Effector memory CD8-positive, alpha-beta T cell (primary cell): ENCODE measurements at regions not wholly inside any gene's neighbourhood (a gene's known extent, or its start where the extent isn't known, plus 50 kb on each side); places are given as distances from the start of the nearest gene placed in this dataset.

Source experiments
- ATAC-seq: fragments of 150-1000 bp; cut with Tn5 transposase; replicated peaks from 2 replicates; pipeline ENCODE4 v1.10.0; 2021; ENCODE audit warnings: mild to moderate bottlenecking, moderate library complexity
- DNase-seq, 3 experiments: peaks; one replicate each; pipeline ENCODE4 v3.0.0; 2021
- H3K27ac Mint-ChIP-seq, 2 donors: one replicate each; pipeline ENCODE4 v1.8.0; 2022; ENCODE audit warnings: mild to moderate bottlenecking in 2 of 2, mixed read lengths in 2 of 2, moderate library complexity in 2 of 2
- H3K27me3 Mint-ChIP-seq, 2 donors: one replicate each; pipeline ENCODE4 v1.8.0; 2022; ENCODE audit warnings: mixed read lengths in 2 of 2
- H3K36me3 Mint-ChIP-seq: one replicate; pipeline ENCODE4 v1.8.0; 2022; ENCODE audit warnings: mild to moderate bottlenecking, moderate library complexity, mixed read lengths; ENCODE audit not compliant: insufficient read depth
- H3K4me1 Mint-ChIP-seq, 2 donors: one replicate each; pipeline ENCODE4 v1.8.0; 2022; ENCODE audit warnings: low read depth in 2 of 2, mixed read lengths in 2 of 2
- H3K4me3 Mint-ChIP-seq, 2 donors: one replicate each; pipeline ENCODE4 v1.8.0; 2022; ENCODE audit warnings: mild to moderate bottlenecking in 2 of 2, mixed read lengths in 2 of 2, moderate library complexity in 2 of 2
- H3K9me3 Mint-ChIP-seq, 2 donors: one replicate each; pipeline ENCODE4 v1.8.0; 2022; ENCODE audit warnings: mixed read lengths in 2 of 2

DNA sequence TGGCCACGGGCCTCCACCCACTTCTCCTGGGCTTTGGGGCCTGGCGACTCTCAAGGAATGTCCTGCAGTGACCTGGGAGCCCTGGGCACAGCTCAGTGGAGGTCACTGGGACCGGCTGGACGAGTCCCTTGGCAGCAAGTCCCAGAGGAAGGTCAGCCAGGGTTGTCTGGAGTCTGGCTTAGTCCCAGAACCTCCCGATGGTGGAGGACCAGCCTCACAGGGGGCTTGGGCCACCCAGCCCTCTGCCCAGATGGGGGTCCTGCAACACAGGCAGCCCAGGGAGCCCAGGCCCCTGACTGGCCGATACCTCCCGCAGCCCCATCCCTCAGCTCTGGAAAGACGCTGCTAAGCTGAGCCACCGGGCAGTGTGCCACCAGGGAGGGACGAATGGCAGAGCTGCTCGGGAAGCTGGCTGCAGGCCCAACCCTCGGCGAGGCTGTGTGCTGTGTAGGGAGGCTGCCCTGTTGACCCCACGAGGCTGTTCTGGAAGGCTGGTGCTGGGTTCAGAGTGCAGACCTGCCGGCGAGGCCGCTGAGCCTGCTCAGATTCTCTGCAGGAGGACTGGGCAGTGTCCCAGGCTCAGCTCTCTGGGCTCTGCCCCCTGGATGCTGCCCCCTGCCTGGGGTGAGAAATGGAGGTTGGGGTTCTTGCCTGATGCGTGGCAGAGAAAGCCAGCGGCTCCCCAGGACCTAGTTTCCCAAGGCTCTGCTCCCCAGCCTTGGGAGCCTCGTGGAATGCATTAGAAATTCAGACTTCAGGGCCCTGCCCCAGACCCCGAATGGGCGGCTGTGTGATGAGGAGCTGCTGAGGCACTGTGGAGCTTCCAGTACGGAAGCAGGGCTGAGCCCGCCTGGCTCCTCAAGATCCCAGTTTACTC, 61.7 kb downstream of the ADRA2C start:
- H3K4me1 Mint-ChIP-seq = no peaks in the 10 kb centered on the region
- no peak overlapping the region for H3K27ac Mint-ChIP-seq
- peaks cover 6% of the 10 kb centered on the region for H3K36me3 Mint-ChIP-seq
- peaks cover 44 to 75% of the 10 kb centered on the region in 2 donors for H3K27me3 Mint-ChIP-seq
- H3K4me3 Mint-ChIP-seq = no peak overlapping the region
- no peak for ATAC-seq
- DNase-seq = no peak
- no peaks in the 10 kb centered on the region for H3K9me3 Mint-ChIP-seq

DNA sequence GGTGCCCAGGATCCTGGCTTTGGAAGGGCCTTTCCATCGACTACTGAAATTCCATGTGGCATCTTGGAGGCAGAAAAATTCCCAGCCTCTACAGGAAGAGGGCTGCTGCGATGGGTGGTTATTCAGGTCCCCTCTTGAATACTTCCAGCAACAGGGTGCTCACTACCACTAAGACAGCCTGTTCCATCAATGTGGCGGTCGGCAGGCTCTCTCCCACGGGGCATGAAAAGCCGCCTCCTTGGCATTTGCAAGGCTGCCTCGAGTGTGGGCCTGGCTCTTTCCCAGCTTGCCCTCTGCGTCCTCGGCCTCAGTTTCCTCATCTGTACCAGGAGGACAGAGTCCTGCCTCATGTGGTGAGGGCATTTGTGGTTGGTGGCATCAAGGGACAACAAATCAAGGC, 62.4 kb downstream of the ADRA2C start:
- Mint-ChIP-seq H3K9me3 (no peaks in the 10 kb centered on the region), H3K27me3 (peaks cover 51 to 82% of the 10 kb centered on the region in 2 donors), H3K4me1 (no peaks in the 10 kb centered on the region), H3K27ac (no peak overlapping the region), H3K36me3 (peaks cover 6% of the 10 kb centered on the region), H3K4me3 (no peak overlapping the region)
- no peak for ATAC-seq
- DNase-seq = no peak

DNA sequence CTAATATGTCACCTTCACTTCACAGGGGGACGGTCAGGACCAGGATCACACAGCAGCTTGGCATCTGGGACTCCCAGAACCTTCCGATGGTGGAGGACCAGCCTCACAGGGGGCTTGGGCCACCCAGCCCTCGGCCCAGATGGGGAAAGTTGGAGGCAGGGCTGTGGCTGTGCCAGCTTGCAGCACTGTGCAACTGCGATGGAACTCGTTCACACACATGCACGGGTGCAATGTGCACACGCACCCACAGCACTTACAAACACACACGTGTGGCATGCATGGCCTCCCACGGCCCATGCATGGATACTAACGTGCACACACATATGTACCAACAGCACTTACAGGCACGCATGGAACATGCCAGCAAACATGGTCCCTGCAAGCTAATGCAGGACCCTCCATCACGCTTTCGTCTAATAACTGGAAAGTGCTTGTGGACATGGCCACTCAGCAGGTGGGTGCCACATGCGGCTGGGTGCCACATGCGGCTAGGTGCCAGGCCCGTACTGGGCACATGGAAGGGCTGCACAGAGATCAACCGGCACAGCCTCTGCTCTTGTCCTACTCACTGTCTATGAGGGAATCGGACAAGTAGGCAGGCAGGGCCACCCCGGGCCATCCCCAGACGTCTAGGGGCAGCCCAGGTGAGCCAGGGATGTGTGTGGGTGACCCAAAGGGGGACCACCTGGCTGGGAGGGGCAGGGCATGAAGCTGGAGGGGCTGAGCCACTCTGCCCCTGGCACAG, 63.2 kb downstream of the ADRA2C start:
- ATAC-seq (no peak), DNase-seq (no peak)
- Mint-ChIP-seq H3K9me3 (no peaks in the 10 kb centered on the region), H3K36me3 (peaks cover 6% of the 10 kb centered on the region), H3K27me3 (peaks cover 59 to 84% of the 10 kb centered on the region in 2 donors), H3K4me1 (no peaks in the 10 kb centered on the region), H3K4me3 (no peak overlapping the region), H3K27ac (no peak overlapping the region)

DNA sequence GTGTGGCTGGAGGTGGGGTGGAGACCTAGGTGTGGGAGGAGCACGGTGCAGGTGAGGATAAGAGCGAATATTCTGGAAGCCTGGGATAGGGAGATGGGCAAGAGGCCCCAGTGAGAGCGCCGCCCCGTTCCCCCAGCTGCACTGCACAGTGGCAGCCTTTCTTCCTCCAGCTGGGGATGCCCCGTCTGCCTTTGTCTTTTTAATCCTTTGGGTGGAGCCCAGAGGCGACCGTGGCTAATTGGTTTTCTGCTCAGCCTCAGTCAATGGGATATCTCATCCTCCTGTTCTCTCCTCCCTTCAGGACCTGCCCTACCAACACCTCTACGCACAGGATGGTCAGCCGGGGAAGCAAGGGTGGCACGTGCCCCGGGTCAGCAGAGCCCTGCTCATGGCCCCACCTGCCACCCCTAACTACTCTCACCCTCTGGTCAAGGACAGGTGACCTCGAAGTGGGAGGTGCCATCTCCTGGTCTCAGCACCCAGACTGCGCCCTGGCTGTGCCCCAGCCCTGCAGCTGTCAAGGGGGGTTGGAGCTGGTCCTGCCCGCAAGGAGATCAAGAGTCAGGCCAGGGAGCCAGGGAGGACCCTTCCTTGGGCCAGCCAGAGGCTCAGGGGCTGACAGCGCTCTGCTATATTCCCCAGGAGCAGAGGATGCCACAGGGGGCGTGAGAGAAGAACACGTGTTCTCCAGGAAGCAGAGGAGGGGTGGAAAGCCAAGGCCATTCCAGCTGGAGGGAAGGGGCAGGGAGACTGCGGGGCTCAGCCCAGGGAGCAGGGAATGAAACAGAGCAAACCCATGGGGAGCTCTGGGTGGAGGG, 64.0 kb downstream of the ADRA2C start:
- ATAC-seq = no peak
- peaks cover 3% of the 10 kb centered on the region for H3K36me3 Mint-ChIP-seq
- DNase-seq = no peak

DNA sequence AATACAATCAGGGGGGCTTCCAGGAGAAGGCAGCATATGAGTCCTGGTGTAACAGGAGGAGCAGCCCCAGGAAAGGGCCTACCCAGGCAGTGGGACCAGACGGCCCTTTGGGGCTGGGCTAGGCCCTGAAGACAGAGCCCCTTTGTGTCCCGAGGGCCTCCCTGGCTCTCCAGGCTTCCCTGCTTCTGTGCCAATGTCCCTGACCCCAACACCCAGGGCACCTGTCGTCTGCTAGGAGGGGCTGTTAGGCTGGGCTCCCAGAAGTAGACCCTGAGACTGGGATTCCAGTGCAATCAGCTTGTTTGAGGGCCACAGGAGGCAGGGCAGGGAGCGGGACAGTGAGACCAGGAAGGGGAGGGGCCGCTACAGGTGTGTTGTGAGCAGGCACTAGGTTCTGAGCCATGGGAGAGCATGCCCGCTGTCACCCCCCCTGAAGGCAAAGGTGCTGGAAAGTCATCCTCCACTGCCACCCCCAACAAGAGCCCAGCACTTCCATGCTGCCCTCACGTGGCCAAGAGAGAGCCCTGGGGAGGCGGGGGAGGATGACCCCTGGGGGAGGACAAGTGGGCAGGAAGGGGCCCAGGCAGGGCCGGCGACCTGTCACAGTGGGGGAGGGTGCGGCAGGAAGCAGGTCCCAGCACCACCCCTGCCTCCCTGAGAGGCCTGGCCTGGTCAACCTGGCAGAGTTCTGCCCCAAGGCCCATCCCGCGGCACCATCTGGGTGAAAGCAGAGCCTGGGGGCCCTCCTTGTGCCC, 64.8 kb downstream of the ADRA2C start:
- peaks cover 63 to 87% of the 10 kb centered on the region in 2 donors for H3K27me3 Mint-ChIP-seq
- no peaks in the 10 kb centered on the region for H3K9me3 Mint-ChIP-seq
- H3K36me3 Mint-ChIP-seq = peaks cover 3% of the 10 kb centered on the region
- H3K4me3 Mint-ChIP-seq = no peak overlapping the region
- no peak for DNase-seq
- no peak for ATAC-seq
- H3K4me1 Mint-ChIP-seq = no peaks in the 10 kb centered on the region
- no peak overlapping the region for H3K27ac Mint-ChIP-seq

More for the DNA sequence above, 64.0 kb downstream of the ADRA2C start:
- H3K4me1 Mint-ChIP-seq = no peaks in the 10 kb centered on the region
- H3K27me3 Mint-ChIP-seq = peaks cover 59 to 84% of the 10 kb centered on the region in 2 donors
- no peaks in the 10 kb centered on the region for H3K9me3 Mint-ChIP-seq
- no peak overlapping the region for H3K27ac Mint-ChIP-seq
- no peak overlapping the region for H3K4me3 Mint-ChIP-seq

DNA sequence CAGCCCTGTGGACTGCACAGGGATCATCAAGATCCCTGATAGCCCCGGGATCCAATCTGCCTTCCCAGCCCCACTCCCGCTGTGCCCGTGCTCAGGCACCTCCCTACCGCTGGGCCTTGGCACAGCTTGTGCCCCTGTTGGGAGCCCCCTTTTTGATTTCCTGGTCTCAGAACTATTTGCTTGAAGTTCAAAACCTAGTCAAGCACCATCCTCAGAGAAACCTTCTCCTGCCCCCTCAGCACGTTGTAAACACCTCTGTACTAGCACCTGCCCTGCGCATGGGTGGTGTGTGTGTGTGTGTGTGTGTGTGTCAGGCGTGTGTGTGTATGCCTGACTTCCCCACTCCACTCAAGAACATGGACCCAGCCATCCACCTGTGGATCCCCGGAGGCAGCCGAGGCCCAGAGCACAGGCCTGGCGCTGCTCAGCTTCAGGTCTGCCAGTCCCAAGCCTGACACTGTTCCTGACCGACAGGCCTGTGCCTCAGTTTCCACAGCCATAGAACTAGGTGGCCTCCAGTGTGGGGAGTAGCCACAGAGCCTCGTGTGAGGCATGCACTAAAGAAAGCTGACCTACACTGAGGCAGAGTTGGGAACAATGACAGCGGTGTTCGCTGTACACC, 65.5 kb downstream of the ADRA2C start:
- ATAC-seq (no peak), DNase-seq (no peak)
- H3K4me1 Mint-ChIP-seq = no peaks in the 10 kb centered on the region
- no peak overlapping the region for H3K4me3 Mint-ChIP-seq
- H3K9me3 Mint-ChIP-seq = no peaks in the 10 kb centered on the region
- peaks cover 63 to 94% of the 10 kb centered on the region in 2 donors for H3K27me3 Mint-ChIP-seq
- peaks cover 3% of the 10 kb centered on the region for H3K36me3 Mint-ChIP-seq
- no peak overlapping the region for H3K27ac Mint-ChIP-seq

DNA sequence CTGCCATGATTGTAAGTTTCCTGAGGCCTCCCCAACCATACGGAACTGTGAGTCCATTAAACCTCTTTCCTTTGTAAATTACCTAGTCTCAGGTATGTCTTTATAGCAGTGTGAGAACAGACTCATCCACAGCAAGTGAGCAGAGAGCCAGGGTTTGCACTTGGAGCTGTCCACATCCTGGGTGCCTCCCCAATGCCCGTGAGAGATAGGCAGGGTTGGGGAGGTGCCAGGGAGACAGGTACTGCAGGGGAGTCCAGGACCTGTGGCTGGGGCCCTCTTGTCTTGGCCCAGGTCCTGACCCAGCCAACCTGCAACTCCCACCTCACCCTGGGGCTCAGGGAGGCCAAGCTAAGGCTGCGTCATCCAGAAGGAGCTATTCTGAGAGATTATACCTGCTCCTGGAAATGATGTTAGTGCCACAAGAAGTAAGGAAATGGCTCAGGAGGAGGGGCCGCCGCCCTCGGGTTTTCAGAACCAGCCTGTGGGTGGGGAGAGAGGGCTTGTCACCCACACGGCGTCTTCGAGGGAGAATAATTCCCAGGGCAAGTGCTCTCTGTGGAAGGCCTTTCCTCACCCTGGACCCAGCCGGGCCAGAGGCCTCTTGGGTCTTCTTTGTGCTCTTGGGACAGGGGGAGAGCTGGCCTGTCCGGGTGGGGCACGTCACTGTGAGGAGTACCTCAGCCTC, 66.5 kb downstream of the ADRA2C start:
- DNase-seq (no peak), ATAC-seq (no peak)
- H3K27me3 Mint-ChIP-seq = peaks cover 66 to 95% of the 10 kb centered on the region in 2 donors
- H3K27ac Mint-ChIP-seq = no peak overlapping the region
- no peaks in the 10 kb centered on the region for H3K9me3 Mint-ChIP-seq
- no peak overlapping the region for H3K4me3 Mint-ChIP-seq
- H3K36me3 Mint-ChIP-seq = peaks cover 3% of the 10 kb centered on the region
- H3K4me1 Mint-ChIP-seq = peaks cover 0 to 4% of the 10 kb centered on the region in 2 donors

DNA sequence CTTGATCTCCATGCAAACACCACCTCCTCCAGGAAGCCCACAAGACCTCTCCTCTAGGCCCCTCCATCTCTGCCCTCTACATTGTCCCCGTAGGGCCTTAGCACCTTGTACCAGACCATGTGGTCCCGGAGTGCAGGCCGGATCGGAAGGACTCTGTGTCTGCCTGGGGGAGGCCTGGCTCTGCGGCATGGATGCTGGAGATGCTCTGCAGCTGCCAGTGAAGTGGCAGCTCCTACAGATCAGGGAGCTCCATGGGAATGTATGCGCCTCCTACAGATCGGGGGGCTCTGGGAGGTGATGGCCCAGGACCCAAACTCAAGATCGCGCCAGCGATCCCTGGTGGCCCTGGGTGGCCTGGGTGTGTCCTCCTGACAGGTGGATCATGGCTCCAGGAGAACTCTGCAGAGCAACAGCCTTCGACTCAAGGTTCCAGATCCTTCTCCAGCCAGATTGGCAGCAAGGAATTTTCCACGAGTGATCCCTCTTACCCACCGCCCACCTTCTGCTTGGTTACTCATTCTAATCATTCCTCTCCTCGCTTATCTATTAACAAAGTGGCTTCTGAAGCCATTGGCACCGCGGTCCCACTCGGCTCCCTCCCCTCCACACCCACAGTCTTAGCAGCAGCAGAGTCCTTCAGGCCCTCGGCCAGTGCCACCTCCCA, 67.3 kb downstream of the ADRA2C start:
- H3K36me3 Mint-ChIP-seq = peaks cover 3% of the 10 kb centered on the region
- H3K4me3 Mint-ChIP-seq = no peak overlapping the region
- no peak overlapping the region for H3K27ac Mint-ChIP-seq
- H3K27me3 Mint-ChIP-seq = peaks cover 72 to 98% of the 10 kb centered on the region in 2 donors
- no peak for ATAC-seq
- DNase-seq = no peak
- peaks cover 0 to 4% of the 10 kb centered on the region in 2 donors for H3K4me1 Mint-ChIP-seq
- H3K9me3 Mint-ChIP-seq = no peaks in the 10 kb centered on the region

DNA sequence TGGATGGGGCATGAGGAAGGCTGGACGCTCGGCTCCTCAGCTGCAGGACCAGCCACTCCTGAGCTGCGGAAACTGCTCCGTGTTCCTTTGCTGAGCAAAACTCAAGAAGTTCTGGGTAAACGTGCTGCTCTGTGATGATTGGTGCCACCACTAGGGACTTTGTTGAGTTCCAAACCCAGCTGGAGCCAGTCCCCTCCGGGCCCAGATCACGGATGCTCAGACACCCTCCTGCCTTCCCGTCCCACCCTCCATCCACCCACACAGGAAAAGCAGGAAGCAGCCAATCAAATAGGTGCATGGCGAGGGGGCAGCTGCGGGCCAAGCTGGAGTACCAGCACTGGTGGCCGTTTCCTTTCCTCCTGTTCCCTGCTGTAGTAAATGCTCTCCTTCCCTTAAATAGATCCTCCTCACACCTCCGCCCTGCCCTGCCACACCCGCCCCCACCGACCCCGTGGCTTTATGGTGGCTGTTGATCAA, 68.0 kb downstream of the ADRA2C start:
- H3K27me3 Mint-ChIP-seq = peaks cover 70 to 94% of the 10 kb centered on the region in 2 donors

DNA sequence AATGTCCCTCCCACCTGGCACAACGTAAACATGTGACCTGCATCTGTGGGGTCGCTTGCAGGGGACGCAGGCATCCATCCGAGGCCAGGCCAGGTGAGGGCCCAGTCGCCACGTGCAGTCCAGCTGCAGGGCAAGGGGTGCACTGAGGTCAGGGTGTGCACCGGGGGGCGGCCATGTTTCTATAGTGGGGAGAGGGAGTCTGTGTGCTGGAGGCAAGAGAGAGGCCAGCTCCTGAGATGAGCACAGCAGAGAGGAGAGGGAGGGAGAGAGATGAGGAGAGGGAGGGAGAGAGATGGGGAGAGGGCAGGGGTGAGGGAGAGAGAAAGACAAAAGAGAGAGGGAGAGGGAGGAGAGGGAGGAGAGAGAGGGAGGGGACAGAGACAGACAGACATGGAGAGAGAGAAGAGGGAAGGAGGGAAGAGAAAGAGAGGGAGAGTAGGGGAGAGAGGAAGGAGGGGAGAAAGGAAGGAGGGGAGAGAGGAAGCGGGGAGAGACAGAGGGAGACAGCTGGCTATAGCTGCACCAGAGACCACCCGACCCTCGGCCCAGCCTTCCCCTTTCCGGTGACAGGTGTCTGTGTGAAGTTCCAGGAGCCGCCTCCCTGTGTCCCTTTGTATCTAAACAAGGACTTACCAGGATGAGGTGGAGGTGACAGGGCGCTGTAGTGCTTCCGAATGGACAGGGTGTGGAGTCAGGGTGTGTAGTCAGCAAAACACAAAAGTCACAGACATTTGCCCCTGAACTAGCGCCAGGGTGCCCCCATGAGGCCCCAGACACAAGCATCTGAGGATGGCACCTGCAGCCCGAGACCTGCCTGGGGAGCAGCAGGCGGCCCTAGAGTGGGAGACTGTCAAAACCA, 68.7 kb downstream of the ADRA2C start:
- Mint-ChIP-seq H3K36me3 (peaks cover 3% of the 10 kb centered on the region), H3K27me3 (peaks cover 64 to 88% of the 10 kb centered on the region in 2 donors)

More for the DNA sequence above, 68.0 kb downstream of the ADRA2C start:
- Mint-ChIP-seq H3K4me3 (no peak overlapping the region), H3K27ac (no peak overlapping the region), H3K36me3 (peaks cover 3% of the 10 kb centered on the region), H3K9me3 (no peaks in the 10 kb centered on the region), H3K4me1 (peaks cover 0 to 4% of the 10 kb centered on the region in 2 donors)
- DNase-seq = no peak
- no peak for ATAC-seq

More for the DNA sequence above, 68.7 kb downstream of the ADRA2C start:
- peaks cover 0 to 4% of the 10 kb centered on the region in 2 donors for H3K4me1 Mint-ChIP-seq
- H3K4me3 Mint-ChIP-seq = no peak overlapping the region
- H3K27ac Mint-ChIP-seq = no peak overlapping the region
- H3K9me3 Mint-ChIP-seq = no peaks in the 10 kb centered on the region
- no peak for DNase-seq
- no peak for ATAC-seq
